ENCODE measurements at regions not wholly inside any gene's neighbourhood (a gene's known extent, or its start where the extent isn't known, plus 50 kb on each side); places are given as distances from the start of the nearest gene placed in this dataset.
A peak's percentile ranks its signal among the peaks of the same experiment; 100 is the strongest.

DNA sequence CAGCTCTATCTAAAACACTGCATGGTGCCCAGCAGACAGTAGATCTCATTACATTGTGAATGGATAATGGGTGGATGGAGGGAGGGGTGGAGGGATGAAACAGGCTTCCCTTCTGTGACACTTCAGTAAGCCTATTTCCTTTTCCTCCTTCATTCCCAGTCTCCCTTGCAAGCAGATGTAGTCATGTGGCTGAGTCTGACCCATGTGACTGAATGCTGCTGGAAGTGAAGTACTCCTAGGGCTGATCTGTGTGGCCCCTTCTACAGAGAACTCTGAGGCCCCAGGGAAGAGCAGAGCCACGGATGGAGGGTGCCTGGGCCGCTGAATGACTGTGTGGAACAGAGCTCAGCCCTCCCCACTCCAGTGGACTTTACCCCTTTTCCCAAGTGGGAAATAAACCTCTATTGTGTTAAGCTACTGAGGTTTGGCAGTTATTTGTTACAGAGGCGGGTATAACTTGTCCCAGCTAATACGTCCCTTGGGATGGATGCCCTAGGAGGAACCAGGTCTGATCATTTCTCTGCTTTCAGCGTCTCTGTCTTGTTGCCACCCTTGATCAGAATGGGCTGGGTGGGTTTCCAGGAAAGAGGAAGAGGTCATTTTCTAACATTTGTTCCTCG lies 176.1 kb upstream of the MVB12B start:
- Histone ChIP-seq H3K4me1 (peaks cover 25% of the 10 kb centered on the region), H3K36me3 (replicated peaks) (no peaks in the 10 kb centered on the region)
- no peak for DNase-seq (ENCODE audit: low spot score in 2 of 2)

DNA sequence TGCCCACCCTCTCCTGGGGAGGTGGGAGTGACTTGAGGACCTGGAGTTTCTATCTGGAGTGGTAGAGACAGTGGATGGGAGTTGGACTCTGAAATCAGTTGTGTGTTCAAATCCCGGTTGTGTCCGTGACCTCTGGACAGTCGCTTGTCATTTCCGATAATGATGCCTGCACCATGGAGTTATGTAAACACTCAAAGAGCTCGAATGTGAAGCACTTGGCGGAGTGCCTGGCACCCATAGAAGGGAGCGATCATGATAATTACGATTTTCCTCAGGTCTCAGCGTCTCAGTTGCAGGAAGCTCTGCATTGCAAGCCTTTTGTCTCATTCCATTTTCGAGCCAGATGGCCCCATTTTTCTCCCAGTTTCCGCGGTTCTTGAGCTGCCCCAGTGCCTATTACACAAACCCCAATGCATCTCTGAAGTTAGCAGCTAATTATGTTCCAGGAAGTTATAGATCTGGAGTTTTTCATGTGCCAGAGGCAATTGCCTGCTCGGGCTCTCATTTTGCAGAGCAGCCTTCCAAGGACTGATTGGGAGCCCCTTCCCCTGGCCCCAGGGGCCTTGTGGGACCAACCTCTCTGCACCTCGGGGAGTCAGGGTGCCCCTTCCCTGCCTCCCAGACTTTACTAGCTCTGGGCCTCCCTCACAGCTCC lies 175.5 kb upstream of the MVB12B start:
- no peaks in the 10 kb centered on the region for H3K36me3 ChIP-seq (replicated peaks)
- H3K4me1 ChIP-seq, result peaks cover 25% of the 10 kb centered on the region
- DNase-seq (ENCODE audit: low spot score in 2 of 2), result peak in 1 of 2 experiments; percentile 37
- in situ Hi-C loops (cut with MboI; ENCODE audit: low sequenced_read_pairs), result no loop called here
- H3K27me3 ChIP-seq (ENCODE audit: low read depth), result no peaks in the 10 kb centered on the region
- H3K4me3 ChIP-seq, result no peak overlapping the region
- H3K9me3 ChIP-seq, result no peaks in the 10 kb centered on the region

More for the DNA sequence above, 176.1 kb upstream of the MVB12B start:
- Histone ChIP-seq H3K27me3 (ENCODE audit: low read depth) (no peaks in the 10 kb centered on the region), H3K9me3 (no peaks in the 10 kb centered on the region), H3K4me3 (no peak overlapping the region)
- in situ Hi-C loops (cut with MboI; ENCODE audit: low sequenced_read_pairs), result no loop called here

DNA sequence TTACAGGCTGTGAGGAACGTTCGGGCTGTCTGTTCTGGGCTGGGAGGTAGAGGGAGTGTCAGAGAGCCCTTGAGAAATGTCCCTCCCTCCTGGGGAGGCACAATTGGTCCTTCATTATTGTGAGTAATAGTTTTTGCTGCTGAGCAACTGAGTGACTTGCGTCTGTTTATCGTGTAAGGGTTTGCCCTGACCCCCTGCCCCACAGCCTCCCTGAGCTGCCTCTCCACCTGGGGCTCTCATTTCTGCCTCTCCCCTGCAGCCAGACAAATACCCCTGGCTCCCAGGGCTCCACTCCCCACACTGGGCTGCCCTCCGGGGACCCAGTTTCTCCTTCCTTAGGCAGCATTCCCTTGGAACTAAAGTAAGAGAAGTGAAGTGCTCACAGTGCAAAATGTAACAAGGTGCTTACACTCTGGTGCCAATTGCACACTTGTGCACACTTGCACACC lies 174.9 kb upstream of the MVB12B start:
- Histone ChIP-seq H3K4me1 (peaks cover 21% of the 10 kb centered on the region), H3K27me3 (ENCODE audit: low read depth) (no peaks in the 10 kb centered on the region), H3K36me3 (replicated peaks) (no peaks in the 10 kb centered on the region), H3K4me3 (no peak overlapping the region), H3K9me3 (no peaks in the 10 kb centered on the region)
- no peak for DNase-seq (ENCODE audit: low spot score in 2 of 2)
- in situ Hi-C loops (cut with MboI; ENCODE audit: low sequenced_read_pairs), result no loop called here

DNA sequence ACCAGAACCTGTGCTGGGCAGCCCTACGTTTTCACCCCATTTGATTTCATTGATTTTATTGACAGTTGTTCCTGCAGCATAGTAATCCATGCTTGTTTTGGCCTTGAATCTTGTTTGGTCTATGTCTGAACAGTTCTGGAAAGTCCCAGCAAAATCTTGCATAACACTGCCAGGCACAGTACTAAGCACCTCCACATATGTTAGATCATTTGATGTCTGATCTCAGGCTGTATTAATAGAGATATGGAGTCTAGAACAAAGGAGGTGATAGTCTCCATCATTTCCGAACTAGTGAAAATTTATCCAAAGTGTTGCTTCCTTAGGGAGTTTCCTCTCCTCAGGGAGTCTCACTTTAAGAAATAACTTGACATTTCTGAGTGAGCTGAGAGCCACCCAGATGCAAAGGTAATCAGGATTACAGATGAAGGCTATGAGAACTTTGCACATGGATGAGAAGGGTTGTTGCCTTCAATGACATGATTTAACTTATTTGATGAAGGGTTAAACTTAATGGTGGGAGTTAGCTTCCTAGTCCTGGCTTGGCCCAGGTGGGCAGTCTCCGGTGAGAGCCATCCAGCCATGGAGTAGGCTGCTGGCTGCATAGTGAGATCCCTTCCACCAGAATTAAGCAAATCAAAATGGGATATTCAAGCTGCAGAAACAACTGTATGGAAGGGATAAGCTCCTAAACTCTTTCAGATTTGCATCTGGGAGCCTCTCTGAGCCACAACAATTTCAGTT lies 173.8 kb upstream of the MVB12B start:
- Histone ChIP-seq H3K4me1 (peaks cover 11% of the 10 kb centered on the region), H3K9me3 (no peaks in the 10 kb centered on the region), H3K4me3 (no peak overlapping the region), H3K36me3 (replicated peaks) (no peaks in the 10 kb centered on the region), H3K27me3 (ENCODE audit: low read depth) (no peaks in the 10 kb centered on the region)
- in situ Hi-C loops (cut with MboI; ENCODE audit: low sequenced_read_pairs), result no loop called here
- DNase-seq (ENCODE audit: low spot score in 2 of 2), result no peak

DNA sequence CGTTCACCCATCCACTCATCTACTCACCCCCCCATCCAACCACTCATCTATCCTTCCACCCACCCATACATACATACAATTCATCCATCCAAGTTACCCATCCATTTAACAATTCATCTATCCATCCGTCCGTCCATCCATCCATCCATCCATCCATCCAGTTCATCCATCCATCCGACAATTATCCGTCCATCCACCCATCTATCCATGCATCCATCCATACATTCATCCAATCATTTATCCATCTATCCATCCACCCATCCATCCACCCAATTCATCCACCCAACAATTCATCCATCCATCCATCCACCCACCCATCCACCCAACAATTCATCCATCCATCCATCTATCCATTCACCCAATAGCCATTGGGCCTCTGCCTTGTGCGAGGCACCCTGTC lies 173.2 kb upstream of the MVB12B start:
- no peak overlapping the region for H3K4me3 ChIP-seq
- in situ Hi-C loops (cut with MboI; ENCODE audit: low sequenced_read_pairs), result no loop called here
- 0 out of 2 replicates have a peak, but pooled peaks cover 6% of the 10 kb centered on the region for H3K4me1 ChIP-seq
- H3K27me3 ChIP-seq (ENCODE audit: low read depth), result no peaks in the 10 kb centered on the region
- no peak for DNase-seq (ENCODE audit: low spot score in 2 of 2)
- H3K36me3 ChIP-seq (replicated peaks), result no peaks in the 10 kb centered on the region
- no peaks in the 10 kb centered on the region for H3K9me3 ChIP-seq

DNA sequence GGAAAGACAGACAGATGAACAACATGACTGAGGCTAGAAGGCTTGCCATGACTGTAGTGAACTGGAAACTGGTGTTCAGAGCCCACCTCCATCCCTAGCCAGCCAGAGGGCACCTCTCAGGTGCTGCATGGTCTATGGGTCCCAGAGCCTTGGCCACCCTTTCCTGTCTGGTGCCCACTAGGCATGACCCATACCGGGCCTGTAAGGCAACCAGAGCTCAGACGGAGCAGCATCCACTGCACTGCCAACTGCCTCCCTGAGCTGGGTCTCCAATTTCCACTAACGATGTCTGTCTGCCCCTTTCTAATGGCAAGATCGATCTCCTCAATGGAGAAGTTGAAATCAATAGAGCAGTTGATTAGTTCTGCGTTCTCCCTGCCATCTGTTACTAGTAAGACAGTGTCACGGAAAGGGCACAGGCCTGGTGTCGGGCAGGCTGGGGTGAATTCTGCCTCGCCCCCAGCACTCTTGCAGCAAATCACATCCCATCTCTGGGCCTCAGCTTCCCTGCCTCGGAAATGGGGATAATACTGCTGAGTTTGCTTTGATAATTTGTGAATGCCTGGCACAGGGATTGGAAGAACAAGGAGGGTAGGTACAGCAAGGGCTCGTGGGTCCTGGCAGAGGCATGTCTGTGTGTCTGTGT lies 172.3 kb upstream of the MVB12B start:
- Histone ChIP-seq H3K36me3 (replicated peaks) (no peaks in the 10 kb centered on the region), H3K9me3 (no peaks in the 10 kb centered on the region), H3K4me1 (0 out of 2 replicates have a peak, but pooled peaks cover 6% of the 10 kb centered on the region), H3K4me3 (no peak overlapping the region), H3K27me3 (ENCODE audit: low read depth) (no peaks in the 10 kb centered on the region)
- in situ Hi-C loops (cut with MboI; ENCODE audit: low sequenced_read_pairs), result no loop called here
- no peak for DNase-seq (ENCODE audit: low spot score in 2 of 2)

DNA sequence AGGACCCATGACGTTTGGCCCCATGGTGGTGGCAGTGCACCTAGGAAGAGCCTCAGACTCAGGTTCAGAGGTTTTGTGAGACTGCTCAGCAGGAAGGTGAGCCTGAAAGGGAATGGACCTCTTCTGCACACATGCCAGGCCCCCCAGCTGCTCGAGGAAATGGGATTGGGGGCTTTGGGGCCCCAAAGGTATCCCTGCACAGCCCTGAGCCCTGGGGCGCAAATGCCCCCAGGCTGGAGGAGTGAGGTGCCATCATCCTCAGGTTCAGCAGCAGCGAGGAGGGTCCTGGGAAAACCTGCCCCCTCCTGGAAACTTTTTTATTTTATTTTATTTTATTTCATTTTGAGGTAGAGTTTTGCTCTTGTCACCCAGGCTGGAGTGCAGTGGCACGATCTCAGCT lies 171.8 kb upstream of the MVB12B start:
- H3K27me3 ChIP-seq (ENCODE audit: low read depth), result no peaks in the 10 kb centered on the region
- in situ Hi-C loops (cut with MboI; ENCODE audit: low sequenced_read_pairs), result no loop called here
- H3K36me3 ChIP-seq (replicated peaks), result no peaks in the 10 kb centered on the region
- H3K4me3 ChIP-seq, result no peak overlapping the region
- no peaks in the 10 kb centered on the region for H3K9me3 ChIP-seq
- H3K4me1 ChIP-seq, result 0 out of 2 replicates have a peak, but pooled peaks cover 6% of the 10 kb centered on the region
- no peak for DNase-seq (ENCODE audit: low spot score in 2 of 2)

DNA sequence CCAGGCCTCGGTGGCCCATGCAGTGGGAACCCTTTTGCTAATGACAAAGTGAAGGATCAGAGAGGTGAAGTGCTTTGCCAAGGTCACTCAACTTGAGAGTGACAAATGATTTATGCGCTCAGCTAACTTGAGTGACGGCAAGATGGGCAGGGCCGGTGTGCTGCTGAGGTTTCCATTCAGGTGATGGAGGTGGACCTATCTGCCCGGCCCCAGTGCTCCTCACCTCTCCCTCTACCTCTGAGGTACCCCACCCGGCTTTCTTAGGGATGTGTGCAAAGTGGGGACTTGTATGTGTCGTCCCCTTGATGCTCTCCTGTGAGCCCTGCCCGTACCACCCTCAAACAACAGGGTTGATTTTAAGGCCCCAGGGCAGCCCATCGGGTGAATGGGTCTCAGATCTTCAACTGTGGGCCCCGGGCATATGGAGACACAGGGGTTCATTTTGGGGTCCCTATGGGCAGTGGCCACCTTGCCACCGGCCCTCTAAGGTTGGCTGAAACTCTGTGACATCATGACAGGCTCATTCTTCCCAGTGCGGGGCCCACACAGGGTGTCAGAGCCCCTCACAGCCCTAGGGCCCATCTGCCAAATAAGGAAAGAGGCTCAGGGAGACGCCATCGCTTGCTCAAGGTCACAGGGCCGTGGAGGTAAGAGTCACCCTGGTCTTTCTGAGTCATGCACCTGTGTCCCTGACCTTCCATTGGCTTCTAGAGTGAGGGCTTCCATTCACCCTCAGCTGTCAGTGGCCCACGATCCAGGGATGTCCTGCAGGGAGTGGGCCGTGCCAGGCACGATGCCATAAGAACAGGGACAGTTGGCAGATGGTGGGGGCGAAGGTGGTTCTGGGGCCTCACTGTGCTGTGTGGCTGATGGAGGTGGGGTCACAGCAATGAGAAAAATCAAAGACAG lies 170.6 kb upstream of the MVB12B start:
- Histone ChIP-seq H3K9me3 (no peaks in the 10 kb centered on the region), H3K36me3 (replicated peaks) (no peaks in the 10 kb centered on the region), H3K4me3 (no peak overlapping the region), H3K27me3 (ENCODE audit: low read depth) (no peaks in the 10 kb centered on the region), H3K4me1 (no peaks in the 10 kb centered on the region)
- DNase-seq (ENCODE audit: low spot score in 2 of 2), result peak in 1 of 2 experiments; percentile 4
- in situ Hi-C loops (cut with MboI; ENCODE audit: low sequenced_read_pairs), result no loop called here

DNA sequence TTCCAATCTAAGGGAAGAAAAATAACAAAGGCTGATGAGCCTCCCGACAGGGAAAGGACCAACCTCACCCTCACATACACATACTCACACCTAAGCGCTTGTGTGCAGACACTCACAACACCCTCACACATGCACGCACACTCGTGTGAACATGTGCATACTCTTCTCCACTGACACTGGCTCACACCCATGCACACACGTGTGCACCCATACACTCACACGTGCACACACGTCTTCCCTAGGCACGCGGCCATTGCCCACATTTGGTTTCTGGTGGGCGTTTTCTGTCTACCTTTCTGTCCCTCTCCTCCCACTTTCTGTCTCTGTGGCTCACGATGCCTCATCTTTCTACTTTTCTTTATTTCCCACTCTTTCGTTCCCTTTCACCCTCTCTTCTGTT lies 169.7 kb upstream of the MVB12B start:
- H3K4me3 ChIP-seq, result no peak overlapping the region
- H3K4me1 ChIP-seq, result no peaks in the 10 kb centered on the region
- no peaks in the 10 kb centered on the region for H3K27me3 ChIP-seq (ENCODE audit: low read depth)
- no peaks in the 10 kb centered on the region for H3K36me3 ChIP-seq (replicated peaks)
- DNase-seq (ENCODE audit: low spot score in 2 of 2), result no peak
- no peaks in the 10 kb centered on the region for H3K9me3 ChIP-seq
- in situ Hi-C loops (cut with MboI; ENCODE audit: low sequenced_read_pairs), result no loop called here

DNA sequence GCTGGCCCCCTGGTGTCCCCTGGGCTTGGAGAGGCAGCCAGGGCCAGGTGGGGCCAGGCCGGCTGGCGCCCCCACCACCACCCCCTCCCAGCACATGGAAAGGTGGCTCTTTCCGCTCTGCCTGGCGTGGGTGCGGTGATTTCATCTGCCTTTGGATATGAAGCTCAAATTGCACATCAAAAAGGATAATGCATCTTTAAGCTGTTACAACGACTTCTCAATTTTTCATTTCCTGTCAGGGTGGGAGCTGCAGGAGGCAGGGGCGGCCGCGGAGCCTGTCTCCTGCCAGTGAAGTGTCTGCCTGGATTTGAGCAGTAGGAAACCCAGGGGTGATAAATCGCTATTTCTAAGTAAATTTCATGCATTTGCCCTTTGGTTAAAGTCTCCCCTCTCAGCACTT lies 169.2 kb upstream of the MVB12B start:
- in situ Hi-C loops (cut with MboI; ENCODE audit: low sequenced_read_pairs), result no loop called here
- H3K9me3 ChIP-seq, result no peaks in the 10 kb centered on the region
- no peaks in the 10 kb centered on the region for H3K27me3 ChIP-seq (ENCODE audit: low read depth)
- no peaks in the 10 kb centered on the region for H3K36me3 ChIP-seq (replicated peaks)
- H3K4me1 ChIP-seq, result no peaks in the 10 kb centered on the region
- H3K4me3 ChIP-seq, result no peak overlapping the region
- DNase-seq (ENCODE audit: low spot score in 2 of 2), result no peak

DNA sequence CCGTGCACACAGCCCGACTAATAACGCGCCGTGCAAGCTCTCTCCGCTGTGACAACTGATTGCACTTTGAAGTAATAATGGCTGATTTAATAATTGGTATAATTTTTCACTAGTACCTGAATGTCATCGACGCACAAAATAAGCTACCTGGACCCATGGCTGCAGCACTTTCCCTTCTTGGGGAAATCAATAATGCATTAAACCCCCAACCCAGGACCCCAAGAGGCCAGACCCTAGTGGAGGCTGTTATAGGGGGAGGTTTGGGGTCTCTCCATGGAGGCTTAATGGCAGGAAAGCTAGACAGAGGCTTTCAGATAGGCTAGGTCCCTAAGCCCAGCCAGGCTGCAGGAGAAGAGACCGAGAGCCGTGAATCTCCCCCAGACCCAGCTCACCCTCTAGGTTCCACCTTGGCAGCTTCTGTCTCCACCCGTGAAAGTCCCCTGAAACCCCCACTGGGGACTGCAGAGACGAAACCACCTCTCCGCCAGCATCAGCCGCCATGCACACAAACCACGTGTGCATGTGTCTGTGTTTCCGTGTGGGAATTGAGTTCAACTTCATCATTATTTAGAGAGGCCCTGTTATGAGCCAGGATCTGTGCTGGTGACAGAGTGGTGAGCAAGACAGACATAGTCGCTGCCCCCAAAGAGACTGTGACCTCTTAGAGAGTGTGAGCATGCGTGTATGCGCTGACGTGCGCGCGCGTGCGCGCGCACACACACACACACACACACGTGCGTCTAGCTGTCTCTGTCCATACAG lies 168.6 kb upstream of the MVB12B start:
- no peaks in the 10 kb centered on the region for H3K4me1 ChIP-seq
- no peaks in the 10 kb centered on the region for H3K27me3 ChIP-seq (ENCODE audit: low read depth)
- H3K36me3 ChIP-seq (replicated peaks), result no peaks in the 10 kb centered on the region
- no peak for DNase-seq (ENCODE audit: low spot score in 2 of 2)
- H3K4me3 ChIP-seq, result no peak overlapping the region
- in situ Hi-C loops (cut with MboI; ENCODE audit: low sequenced_read_pairs), result no loop called here
- no peaks in the 10 kb centered on the region for H3K9me3 ChIP-seq

DNA sequence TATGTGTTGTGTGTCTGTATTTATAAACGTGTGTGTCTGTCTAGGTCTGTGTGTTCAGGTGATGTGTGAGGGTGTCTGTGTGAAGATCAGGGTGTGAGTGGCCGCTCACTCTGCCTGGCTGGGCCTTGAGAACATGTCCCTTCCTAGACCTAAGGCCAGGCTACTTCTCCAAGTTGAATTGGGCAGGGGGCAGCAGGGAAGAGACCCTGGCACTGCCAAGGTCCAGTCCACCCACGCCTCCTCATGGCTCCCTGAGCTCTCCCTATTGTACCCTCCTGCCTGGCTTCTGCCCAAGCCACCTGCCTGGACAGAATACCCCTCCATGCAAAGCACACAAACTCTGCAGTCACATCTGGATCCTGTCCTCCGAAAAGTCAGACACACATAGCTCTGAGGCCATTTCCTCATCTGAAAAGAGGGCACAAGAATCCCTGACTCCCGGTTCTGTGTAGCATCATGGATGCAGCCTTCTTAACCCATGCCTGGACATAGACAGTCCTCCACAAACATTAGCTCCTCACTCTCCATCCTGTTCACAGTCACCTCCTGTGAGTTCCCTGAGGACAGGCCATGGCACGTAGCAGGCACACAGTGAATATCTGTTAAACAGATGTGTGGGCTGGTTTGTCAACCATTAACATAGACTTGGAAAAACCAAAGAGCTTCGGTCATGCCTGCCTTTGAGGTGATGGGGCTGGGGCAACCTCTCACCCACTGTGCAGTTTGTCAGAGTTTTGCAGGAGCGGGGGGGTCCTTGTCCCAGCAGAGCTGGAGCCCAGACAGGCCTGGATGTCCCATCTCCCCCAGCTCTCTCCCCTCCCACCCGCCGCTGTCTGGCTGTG lies 167.8 kb upstream of the MVB12B start:
- H3K36me3 ChIP-seq (replicated peaks), result no peaks in the 10 kb centered on the region
- in situ Hi-C loops (cut with MboI; ENCODE audit: low sequenced_read_pairs), result no loop called here
- H3K9me3 ChIP-seq, result no peaks in the 10 kb centered on the region
- H3K4me1 ChIP-seq, result no peaks in the 10 kb centered on the region
- H3K27me3 ChIP-seq (ENCODE audit: low read depth), result no peaks in the 10 kb centered on the region
- DNase-seq (ENCODE audit: low spot score in 2 of 2), result no peak
- no peak overlapping the region for H3K4me3 ChIP-seq

Measured in HAP-1 (cell line).